ENCODE measurements at regions not wholly inside any gene's neighbourhood (a gene's known extent, or its start where the extent isn't known, plus 50 kb on each side); places are given as distances from the start of the nearest gene placed in this dataset.

DNA sequence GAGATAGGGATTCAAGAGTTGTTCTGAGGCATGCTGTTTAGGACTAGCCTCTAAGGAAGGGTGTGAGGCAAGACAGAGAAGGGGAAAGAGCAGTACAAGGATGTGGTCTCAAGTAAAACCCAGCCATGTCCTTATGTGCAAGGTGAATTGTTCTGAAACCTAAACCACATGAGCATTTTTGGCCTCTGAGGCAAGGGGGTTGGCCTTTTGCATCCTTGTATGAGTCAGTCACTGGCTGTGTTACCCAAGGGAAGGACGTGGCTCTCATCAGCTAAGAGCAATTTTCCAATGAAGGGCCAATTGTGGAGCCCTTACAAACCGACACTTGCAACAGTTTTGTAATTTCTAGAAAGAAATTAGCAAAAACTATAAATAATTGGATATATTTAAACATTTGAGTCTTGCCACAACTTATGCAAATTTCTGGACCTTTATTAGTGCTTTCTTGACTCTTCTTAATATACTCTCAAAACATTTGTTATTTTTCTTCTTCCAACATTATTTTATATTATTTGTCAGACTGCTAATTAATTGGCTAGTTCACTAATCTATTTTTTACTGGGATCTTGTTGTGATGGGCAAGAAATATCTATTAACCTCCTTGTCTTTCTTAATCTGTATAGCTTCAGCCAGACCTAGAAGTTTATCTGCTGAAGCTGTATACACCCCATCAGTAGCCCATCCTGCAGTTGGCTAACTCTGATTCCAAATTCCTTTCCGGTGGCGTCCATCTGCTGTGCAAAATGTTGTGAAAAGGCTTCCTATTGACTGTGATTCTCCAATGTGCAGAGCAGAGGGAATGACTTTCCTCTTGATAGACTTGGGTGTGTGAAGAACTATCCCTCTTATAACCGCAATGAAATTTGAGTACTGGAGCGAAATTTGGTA is 97.7 kb upstream of the P2RY1 start:
- Histone ChIP-seq H3K4me3 (ENCODE audit: severe bottlenecking) (no peak overlapping the region), H3K36me3 (ENCODE audit: low read depth) (no peaks in the 10 kb centered on the region), H3K27ac (ENCODE audit: poor library complexity, severe bottlenecking) (no peak overlapping the region), H3K27me3 (ENCODE audit: insufficient read depth, poor library complexity, severe bottlenecking) (no peaks in the 10 kb centered on the region), H3K9me3 (ENCODE audit: severe bottlenecking) (no peaks in the 10 kb centered on the region), H3K4me1 (ENCODE audit: insufficient read depth, poor library complexity, severe bottlenecking) (no peaks in the 10 kb centered on the region)
- no peak for DNase-seq (ENCODE audit: low spot score)
- peak; percentile 77 for ATAC-seq (ENCODE audit: low read depth)
- TF ChIP-seq CTCF (IDR thresholded peaks at IDR 0.05; ENCODE audit: poor library complexity, severe bottlenecking) = no peak

DNA sequence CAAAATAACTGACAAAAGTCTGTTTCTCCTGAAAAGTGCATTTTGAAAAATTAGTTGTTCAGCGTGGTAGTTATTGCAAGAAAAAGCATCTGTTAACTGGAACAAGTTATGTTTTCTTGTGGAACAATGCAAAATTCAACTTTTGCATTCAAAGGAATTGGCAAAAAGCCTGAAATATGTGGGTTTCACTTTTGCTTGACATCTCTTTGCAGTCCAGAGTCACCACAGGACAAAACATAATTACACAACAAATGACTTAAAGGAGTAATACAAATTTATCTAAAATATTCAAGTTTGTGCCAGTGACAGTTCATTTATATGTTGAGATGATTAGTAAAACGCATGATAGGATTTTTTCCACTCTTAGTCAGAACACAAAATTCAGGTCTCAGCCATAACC is 96.3 kb upstream of the P2RY1 start:
- Histone ChIP-seq H3K4me3 (ENCODE audit: severe bottlenecking) (no peak overlapping the region), H3K4me1 (ENCODE audit: insufficient read depth, poor library complexity, severe bottlenecking) (no peaks in the 10 kb centered on the region), H3K27me3 (ENCODE audit: insufficient read depth, poor library complexity, severe bottlenecking) (no peaks in the 10 kb centered on the region), H3K36me3 (ENCODE audit: low read depth) (no peaks in the 10 kb centered on the region), H3K9me3 (ENCODE audit: severe bottlenecking) (no peaks in the 10 kb centered on the region), H3K27ac (ENCODE audit: poor library complexity, severe bottlenecking) (no peak overlapping the region)
- no peak for DNase-seq (ENCODE audit: low spot score)
- TF ChIP-seq CTCF (IDR thresholded peaks at IDR 0.05; ENCODE audit: poor library complexity, severe bottlenecking) = no peak
- no peak for ATAC-seq (ENCODE audit: low read depth)

GRCh38 chr3:152742368-152743347 is 92.3 kb upstream of the P2RY1 start:
- no peak for ATAC-seq (ENCODE audit: low read depth)
- no peak overlapping the region for H3K27ac ChIP-seq (ENCODE audit: poor library complexity, severe bottlenecking)
- no peak for DNase-seq (ENCODE audit: low spot score)

GRCh38 chr3:152745646-152746045 is 89.3 kb upstream of the P2RY1 start:
- DNase-seq (ENCODE audit: low spot score) (no peak), ATAC-seq (ENCODE audit: low read depth) (no peak)
- H3K27me3 ChIP-seq (ENCODE audit: insufficient read depth, poor library complexity, severe bottlenecking) = no peaks in the 10 kb centered on the region
- H3K36me3 ChIP-seq (ENCODE audit: low read depth) = no peaks in the 10 kb centered on the region
- H3K4me3 ChIP-seq (ENCODE audit: severe bottlenecking) = no peak overlapping the region
- no peak for TF ChIP-seq CTCF (IDR thresholded peaks at IDR 0.05; ENCODE audit: poor library complexity, severe bottlenecking)
- no peak overlapping the region for H3K27ac ChIP-seq (ENCODE audit: poor library complexity, severe bottlenecking)
- H3K4me1 ChIP-seq (ENCODE audit: insufficient read depth, poor library complexity, severe bottlenecking) = no peaks in the 10 kb centered on the region
- H3K9me3 ChIP-seq (ENCODE audit: severe bottlenecking) = no peaks in the 10 kb centered on the region

More at GRCh38 chr3:152742368-152743347, 92.3 kb upstream of the P2RY1 start:
- Histone ChIP-seq H3K9me3 (ENCODE audit: severe bottlenecking) (no peaks in the 10 kb centered on the region), H3K4me3 (ENCODE audit: severe bottlenecking) (no peak overlapping the region), H3K36me3 (ENCODE audit: low read depth) (no peaks in the 10 kb centered on the region), H3K4me1 (ENCODE audit: insufficient read depth, poor library complexity, severe bottlenecking) (no peaks in the 10 kb centered on the region), H3K27me3 (ENCODE audit: insufficient read depth, poor library complexity, severe bottlenecking) (no peaks in the 10 kb centered on the region)
- TF ChIP-seq CTCF (IDR thresholded peaks at IDR 0.05; ENCODE audit: poor library complexity, severe bottlenecking) = no peak
